KMS-11 (cell line): ENCODE measurements at regions not wholly inside any gene's neighbourhood (a gene's known extent, or its start where the extent isn't known, plus 50 kb on each side); places are given as distances from the start of the nearest gene placed in this dataset.

ENCODE experiments used
- H2AFZ ChIP-seq: fragments of 200-600 bp; sonication (generic); 2 replicates; pipeline ENCODE4 v1.6.1; 2016; ENCODE audit warnings: antibody characterized with exemption, mixed run types, low read depth
- H3K27ac ChIP-seq: fragments of 200-600 bp; sonication (generic); 2 replicates; pipeline ENCODE4 v1.6.1; 2016; ENCODE audit warnings: mild to moderate bottlenecking, mixed run types
- H3K27me3 ChIP-seq: fragments of 200-600 bp; sonication (generic); 2 replicates; pipeline ENCODE4 v1.6.1; 2017; ENCODE audit warnings: mild to moderate bottlenecking, low read depth, mixed run types, moderate library complexity; ENCODE audit not compliant: insufficient read depth
- H3K36me3 ChIP-seq: fragments of 200-600 bp; sonication (generic); 2 replicates; pipeline ENCODE4 v1.6.1; 2017; ENCODE audit warnings: mild to moderate bottlenecking, mixed run types; ENCODE audit not compliant: insufficient read depth
- H3K4me1 ChIP-seq: fragments of 200-600 bp; sonication (generic); 2 replicates; pipeline ENCODE4 v1.6.1; 2016; ENCODE audit warnings: mild to moderate bottlenecking, low read depth, mixed run types; ENCODE audit not compliant: poor library complexity, severe bottlenecking
- H3K4me2 ChIP-seq: fragments of 200-600 bp; sonication (generic); 2 replicates; pipeline ENCODE4 v1.7.0; 2016; ENCODE audit warnings: mild to moderate bottlenecking, mixed run types
- H3K4me3 ChIP-seq: fragments of 200-600 bp; sonication (generic); IDR thresholded peaks from 2 replicates; pipeline ENCODE4 v1.6.1; 2017; ENCODE audit warnings: low read depth, low read length, mixed read lengths; ENCODE audit not compliant: insufficient read depth
- H3K79me2 ChIP-seq: fragments of 200-600 bp; sonication (generic); 2 replicates; pipeline ENCODE4 v1.6.1; 2016; ENCODE audit warnings: low read depth, mixed run types; ENCODE audit not compliant: insufficient read depth
- H3K9ac ChIP-seq: fragments of 200-600 bp; sonication (generic); 2 replicates; pipeline ENCODE4 v1.6.1; 2016; ENCODE audit warnings: mild to moderate bottlenecking, mixed run types
- H4K20me1 ChIP-seq: fragments of 200-600 bp; sonication (generic); 2 replicates; pipeline ENCODE4 v1.6.1; 2016; ENCODE audit warnings: mild to moderate bottlenecking, mixed run types; ENCODE audit not compliant: insufficient read depth
- CTCF ChIP-seq: fragments of 200-600 bp; sonication (generic); conservative IDR thresholded peaks from 2 replicates; pipeline ENCODE4 v1.6.1; 2017; ENCODE audit warnings: low read depth, mild to moderate bottlenecking, antibody characterized with exemption, low read length, moderate library complexity, mixed read lengths

GRCh38 chr6:15194453-15194852 is 51.4 kb upstream of the JARID2 start:
- no peaks in the 10 kb centered on the region for H3K27me3 ChIP-seq
- H3K27ac ChIP-seq, result no peak overlapping the region
- no peak overlapping the region for H3K4me2 ChIP-seq
- TF ChIP-seq CTCF, result no peak
- no peak overlapping the region for H3K4me3 ChIP-seq
- H2AFZ ChIP-seq, result no peak overlapping the region
- no peaks in the 10 kb centered on the region for H3K79me2 ChIP-seq
- no peaks in the 10 kb centered on the region for H3K36me3 ChIP-seq
- no peaks in the 10 kb centered on the region for H4K20me1 ChIP-seq
- H3K4me1 ChIP-seq, result no peaks in the 10 kb centered on the region
- H3K9ac ChIP-seq, result no peak overlapping the region
